K562 (cell line): ENCODE measurements at regions not wholly inside any gene's neighbourhood (a gene's known extent, or its start where the extent isn't known, plus 50 kb on each side); places are given as distances from the start of the nearest gene placed in this dataset.
A peak's percentile ranks its signal among the peaks of the same experiment; 100 is the strongest.

Experiments
- ATAC-seq: fragments of 200-7000 bp; cut with Tn5 transposase; 3 replicates; pipeline ENCODE4 v1.9.1; 2020; ENCODE audit warnings: moderate library complexity
- BruUV-seq: library from RNA; stranded (reverse); fragments of 400-500 nt; replicated peaks from 2 replicates; lab custom pipeline; 2021; lab: Mats Ljungman, UMichigan
- CTCF ChIA-PET: fragments of 300-600 bp; formaldehyde crosslinking; extraction: SDS; loops from one replicate; lab custom pipeline; 2021; ENCODE audit warnings: low intra/inter-chr PET ratio; lab: Yijun Ruan, JAX
- POLR2A ChIA-PET: fragments of 300-600, 350-650 bp; sonication (Branson Sonifier 250); formaldehyde crosslinking; extraction: SDS; loops from one replicate; lab custom pipeline; 2021; ENCODE audit warnings: antibody characterized with exemption, inconsistent platforms; lab: Yijun Ruan, JAX
- DNase-seq, 4 experiments: peaks; one replicate each; pipeline versions ENCODE4 v3.0.0 to v3.0.0-alpha.2; 2011 to 2018; ENCODE audit warnings: low spot score in 3 of 4, mixed read lengths in 3 of 4; ENCODE audit errors: extremely low read depth in 1 of 4
- FAIRE-seq: peaks from 2 replicates; lab custom pipeline; 2011; peaks lifted over from hg19 to GRCh38; lab: Jason Lieb, UNC
- H2AFZ ChIP-seq: 2 replicates; pipeline ENCODE4 v1.6.0; 2011; ENCODE audit warnings: low read depth, low read length, control low read depth, inconsistent platforms
- H3K27ac ChIP-seq: fragments of 200-600 bp; 3 replicates; pipeline ENCODE4 v1.8.0; 2011; ENCODE audit warnings: low read depth, mild to moderate bottlenecking, control low read depth, inconsistent platforms, low read length, moderate library complexity, mixed read lengths; ENCODE audit errors: extremely low read depth
- H3K27me3 ChIP-seq, 2 experiments: fragments of 300-600 bp in 1 of 2; 2 replicates in 1 of 2; 3 replicates in 1 of 2; pipeline versions ENCODE4 v1.6.0 to v1.8.0; 2011; ENCODE audit warnings: inconsistent platforms in 2 of 2, low read length in 2 of 2, mild to moderate bottlenecking in 1 of 2, mixed read lengths in 1 of 2, moderate library complexity in 1 of 2; ENCODE audit not compliant: control insufficient read depth in 2 of 2, insufficient read depth in 2 of 2
- H3K36me3 ChIP-seq: fragments of 300-600 bp; 3 replicates; pipeline ENCODE4 v1.8.0; 2011; ENCODE audit warnings: mild to moderate bottlenecking, low read length, inconsistent platforms; ENCODE audit not compliant: control insufficient read depth, insufficient read depth
- H3K4me1 ChIP-seq, 2 experiments: fragments of 200-600 bp in 1 of 2; replicated peaks in 1 of 2; 2 replicates in 1 of 2; 3 replicates in 1 of 2; pipeline versions ENCODE4 v1.5.1 to v1.8.0; 2011; ENCODE audit warnings: inconsistent platforms in 2 of 2, low read length in 2 of 2, mild to moderate bottlenecking in 1 of 2, mixed read lengths in 1 of 2, moderate library complexity in 1 of 2; ENCODE audit not compliant: control insufficient read depth in 2 of 2, insufficient read depth in 2 of 2
- H3K4me2 ChIP-seq: 2 replicates; pipeline ENCODE4 v1.6.1; 2011; ENCODE audit warnings: low read length, control low read depth, inconsistent platforms, mixed read lengths; ENCODE audit not compliant: insufficient read depth
- H3K4me3 ChIP-seq: fragments of 200-600 bp; sonication (generic), shearing (Covaris generic); 2 replicates; pipeline ENCODE4 v1.5.1; 2016; ENCODE audit warnings: control low read depth, inconsistent platforms
- H3K79me2 ChIP-seq: fragments of 200-600 bp; 3 replicates; pipeline ENCODE4 v1.8.0; 2011; ENCODE audit warnings: low read length, inconsistent platforms; ENCODE audit not compliant: control insufficient read depth, insufficient read depth
- H3K9ac ChIP-seq, 2 experiments: 2 replicates each; pipeline versions ENCODE4 v1.6.0 to v1.6.1; 2011; ENCODE audit warnings: low read depth in 2 of 2, low read length in 2 of 2, control low read depth in 1 of 2, inconsistent platforms in 1 of 2, mild to moderate bottlenecking in 1 of 2, mixed read lengths in 1 of 2; ENCODE audit not compliant: insufficient read depth in 1 of 2
- H3K9me1 ChIP-seq: one replicate; pipeline ENCODE4 v1.6.0; 2011; ENCODE audit warnings: inconsistent platforms, mild to moderate bottlenecking, low read length, moderate library complexity; ENCODE audit not compliant: control insufficient read depth, insufficient read depth
- H3K9me3 ChIP-seq: replicated peaks from 2 replicates; pipeline ENCODE4 v1.5.1; 2011; ENCODE audit warnings: low read depth, low read length, inconsistent platforms; ENCODE audit not compliant: control insufficient read depth, insufficient read depth
- H4K20me1 ChIP-seq: replicated peaks from 2 replicates; pipeline ENCODE4 v1.6.1; 2011; ENCODE audit warnings: low read length, inconsistent platforms, mixed read lengths; ENCODE audit not compliant: control insufficient read depth, insufficient read depth
- ARID1B ChIP-seq: fragments of 450-650 bp; IDR thresholded peaks from 2 replicates; pipeline ENCODE4 v1.6.1; 2016; ENCODE audit warnings: antibody characterized with exemption, mild to moderate bottlenecking, inconsistent platforms
- CBFA2T2 ChIP-seq: fragments of 450-650 bp; conservative IDR thresholded peaks from 2 replicates; pipeline ENCODE4 v1.6.1; 2017; ENCODE audit warnings: mild to moderate bottlenecking
- CBFA2T3 ChIP-seq: fragments of 450-650 bp; IDR thresholded peaks from 2 replicates; pipeline ENCODE4 v1.6.1; 2017
- ELF1 ChIP-seq: fragments of 200-800 bp; sonication (Bioruptor generic); IDR thresholded peaks from 2 replicates; pipeline ENCODE4 v1.6.1; 2016; ENCODE audit warnings: missing genetic modification characterization, missing compliant biosample characterization
- FOXK1 ChIP-seq: sonication (generic); formaldehyde crosslinking; IDR thresholded peaks from 2 replicates; pipeline ENCODE4 v1.8.0; 2022; ENCODE audit warnings: missing genetic modification reagents, mild to moderate bottlenecking, borderline replicate concordance
- HDAC8 ChIP-seq: fragments of 450-650 bp; IDR thresholded peaks from 2 replicates; pipeline ENCODE4 v1.6.1; 2016; ENCODE audit warnings: mild to moderate bottlenecking, missing genetic modification characterization, moderate library complexity, missing compliant biosample characterization
- HES1 ChIP-seq: fragments of 450-650 bp; IDR thresholded peaks from 2 replicates; pipeline ENCODE4 v1.6.1; 2016; ENCODE audit warnings: low read depth, mild to moderate bottlenecking, moderate library complexity
- HNRNPLL ChIP-seq: fragments of 200-400 bp; formaldehyde crosslinking; IDR thresholded peaks from 2 replicates; pipeline ENCODE4 v1.6.1; 2017; ENCODE audit warnings: low read length, low read depth, mild to moderate bottlenecking; ENCODE audit not compliant: poor library complexity, severe bottlenecking
- MXD1 ChIP-seq: fragments of 250-450 bp; sonication (Bioruptor Pico); IDR thresholded peaks from 2 replicates; pipeline ENCODE4 v1.8.0; 2021; ENCODE audit warnings: borderline replicate concordance, mild to moderate bottlenecking, moderate library complexity; ENCODE audit not compliant: poor library complexity, severe bottlenecking
- NKRF ChIP-seq: fragments of 450-650 bp; IDR thresholded peaks from 2 replicates; pipeline ENCODE4 v1.6.1; 2016; ENCODE audit warnings: borderline replicate concordance
- POLR2A ChIP-seq: fragments of 450-650 bp; conservative IDR thresholded peaks from 2 replicates; pipeline ENCODE4 v1.6.1; 2016
- RBM17 ChIP-seq: fragments of 200-400 bp; formaldehyde crosslinking; IDR thresholded peaks from 2 replicates; pipeline ENCODE4 v1.6.1; 2017; ENCODE audit warnings: low read depth, mild to moderate bottlenecking, low read length, borderline replicate concordance
- RCOR1 ChIP-seq, 2 experiments: IDR thresholded peaks; 2 replicates each; pipeline ENCODE4 v1.6.1; 2012; ENCODE audit warnings: low read depth in 2 of 2, low read length in 2 of 2, borderline replicate concordance in 1 of 2, improper control_type of control experiment in 1 of 2
- TCF7 ChIP-seq: sonication (generic); IDR thresholded peaks from 2 replicates; pipeline ENCODE4 v1.6.1; 2016; ENCODE audit warnings: antibody characterized with exemption, borderline replicate concordance
- TCFL5 ChIP-seq: fragments of 250-450 bp; sonication (Bioruptor Pico); conservative IDR thresholded peaks from 2 replicates; pipeline ENCODE4 v1.6.1; 2021; ENCODE audit warnings: mild to moderate bottlenecking, moderate library complexity, matching md5 sums
- TRIM24 ChIP-seq, 2 experiments: fragments of 450-650 bp; IDR thresholded peaks; 2 replicates each; pipeline ENCODE4 v1.6.1; 2016
- TRIM28 ChIP-seq: fragments of 450-650 bp; IDR thresholded peaks from 2 replicates; pipeline ENCODE4 v1.6.1; 2017
- ZNF121 ChIP-seq: sonication (generic); formaldehyde crosslinking; conservative IDR thresholded peaks from 2 replicates; pipeline ENCODE4 v1.8.0; 2022; ENCODE audit warnings: missing genetic modification reagents
- WGBS: fragments of 100-300 bp; shearing (Covaris generic); methylation state at CpG from one replicate; pipeline ENCODE4 v1.1.6; 2016; ENCODE audit warnings: low coverage, mixed read lengths; ENCODE audit not compliant: insufficient coverage; ENCODE audit errors: missing lambda C conversion rate; 5-methylcytosine and 5-hydroxymethylcytosine counted together
- in situ Hi-C: fragments of 300-500 bp; cut with MboI; formaldehyde crosslinking; loops from 4 replicates; pipeline ENCODE4 v1.15.0; 2018; ENCODE audit warnings: inconsistent platforms, mixed read lengths
- intact Hi-C: fragments of 100-400 bp; cut with micrococcal nuclease; formaldehyde crosslinking; loops from 2 replicates; pipeline ENCODE4 v1.14.2; 2022

- no peaks in the 10 kb centered on the region for H4K20me1 ChIP-seq
- H2AFZ ChIP-seq, result no peak overlapping the region
- peaks cover 54% of the 10 kb centered on the region for H3K79me2 ChIP-seq
- in situ Hi-C loops, result loop anchor here (10.0 kb wide), 1 partner anchor 50 kb away; no protein-coding TSS in a partner anchor
- DNase-seq, result peak; percentile 32 to 76 (median 52)
- ChIA-PET POLR2A (interaction anchor here (0.6 to 2.4 kb wide), 8 partner anchors 11 to 53 kb away, joined by 3 to 19 read pairs (median 4); no protein-coding TSS in a partner anchor), CTCF (no interaction called here)
- 2% methylated on average over 11 of the region's 38 CpGs for WGBS
- peak overlapping the region; percentile 97 for H3K27ac ChIP-seq
- peak overlapping the region; percentile 83 for H3K4me2 ChIP-seq
- peak overlapping the region; percentile 78 to 89 for H3K9ac ChIP-seq
- peak overlapping the region; percentile 45 for H3K4me3 ChIP-seq
- no peak for FAIRE-seq
- no peaks in the 10 kb centered on the region for H3K9me3 ChIP-seq
- peaks cover 6% of the 10 kb centered on the region; the same call in 1 of the 3 replicates for H3K36me3 ChIP-seq
- intact Hi-C loops, result loop anchor here (2.0 kb wide), 2 partner anchors 14 to 48 kb away; no protein-coding TSS in a partner anchor
- peaks cover 26 to 75% of the 10 kb centered on the region in 2 experiments for H3K4me1 ChIP-seq
- ATAC-seq, result peak; percentile 18
- no TSS peak for BruUV-seq
- no peaks in the 10 kb centered on the region for H3K27me3 ChIP-seq
- no peaks in the 10 kb centered on the region for H3K9me1 ChIP-seq
- TF ChIP-seq MXD1 (CRISPR knock-in tag) (no peak), ELF1 (tag) (0 out of 2 replicates have a peak, but pooled peaks have one; percentile 3), TRIM24 (IDR thresholded peaks at IDR 0.05) (no peak), TCF7 (no peak), HES1 (no peak), CBFA2T2 (peak; percentile 22; the same call in 1 of the 2 replicates), NKRF (no peak), CBFA2T3 (peak; percentile 56), HNRNPLL (no peak), RCOR1 (IDR thresholded peaks at IDR 0.05; ENCODE audit: borderline replicate concordance in 1 of 2, low read depth in 2 of 2, low read length in 2 of 2) (no peak), ARID1B (0 out of 2 replicates have a peak, but pooled peaks have one; percentile 16), RBM17 (no peak), TRIM28 (no peak), HDAC8 (tag) (no peak), FOXK1 (CRISPR knock-in tag) (no peak), TCFL5 (no peak), ZNF121 (no peak), POLR2A (peak; percentile 10; the same call in 1 of the 2 replicates)
These were observed 56.6 kb upstream of the BCOR start for GRCh38 chrX:40154250-40154852.
